HG02973 (cell line): ENCODE measurements at regions not wholly inside any gene's neighbourhood (a gene's known extent, or its start where the extent isn't known, plus 50 kb on each side); places are given as distances from the start of the nearest gene placed in this dataset.

ENCODE experiments used
- ATAC-seq: cut with Tn5 transposase; IDR thresholded peaks from one replicate; pipeline ENCODE4 v1.9.1; 2021; ENCODE audit warnings: moderate library complexity; ENCODE audit not compliant: unreplicated experiment

- ATAC-seq: no peak
Observed at GRCh38 chr3:117774130-117774529, 1064.6 kb downstream of the TUSC7 start.

GRCh38 chr3:117786349-117786748, 1076.8 kb downstream of the TUSC7 start:
- no peak for ATAC-seq

DNA sequence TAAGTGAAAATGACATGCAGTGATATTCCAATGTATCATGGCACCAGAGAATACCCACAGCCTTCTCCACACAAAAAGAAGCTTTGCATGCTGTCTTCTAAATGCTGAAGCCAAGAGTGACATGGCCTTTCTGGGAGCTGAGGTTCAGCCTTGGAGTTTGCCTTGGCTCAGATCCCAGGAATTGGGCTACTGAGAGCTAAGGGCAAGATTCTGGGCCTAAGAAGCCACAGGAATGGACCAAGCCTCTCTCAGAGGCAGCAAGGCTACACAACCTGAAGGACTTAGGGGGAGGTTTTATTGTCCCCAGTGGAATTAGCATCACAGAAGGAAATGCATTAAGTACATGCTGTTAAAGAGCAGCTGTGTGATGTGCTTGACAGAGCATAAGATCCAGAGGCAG, 1078.5 kb downstream of the TUSC7 start:
- no peak for ATAC-seq

DNA sequence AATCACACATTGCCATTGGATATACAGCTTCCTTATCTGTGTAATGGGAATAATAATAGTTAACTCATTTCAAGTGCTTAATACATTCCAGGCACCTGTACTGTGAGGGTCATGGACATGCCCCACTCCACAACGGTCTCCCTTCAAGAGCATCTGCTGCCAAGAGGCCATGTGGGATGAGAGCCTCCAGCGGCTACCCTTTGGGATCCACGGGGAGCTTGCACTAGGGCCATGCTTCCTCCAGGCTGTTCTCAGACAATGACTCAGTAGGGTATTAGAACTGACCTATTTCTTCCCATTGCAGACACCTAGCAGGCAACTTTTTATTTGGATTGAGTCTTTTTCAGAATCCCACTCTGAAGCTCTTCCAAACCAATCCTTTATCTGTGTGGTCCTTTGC, 1078.9 kb downstream of the TUSC7 start:
- no peak for ATAC-seq

- no peak for ATAC-seq
Observed at GRCh38 chr3:117790235-117790987, 1080.8 kb downstream of the TUSC7 start.

- no peak for ATAC-seq
Observed at GRCh38 chr3:117793622-117794265, 1084.2 kb downstream of the TUSC7 start.

DNA sequence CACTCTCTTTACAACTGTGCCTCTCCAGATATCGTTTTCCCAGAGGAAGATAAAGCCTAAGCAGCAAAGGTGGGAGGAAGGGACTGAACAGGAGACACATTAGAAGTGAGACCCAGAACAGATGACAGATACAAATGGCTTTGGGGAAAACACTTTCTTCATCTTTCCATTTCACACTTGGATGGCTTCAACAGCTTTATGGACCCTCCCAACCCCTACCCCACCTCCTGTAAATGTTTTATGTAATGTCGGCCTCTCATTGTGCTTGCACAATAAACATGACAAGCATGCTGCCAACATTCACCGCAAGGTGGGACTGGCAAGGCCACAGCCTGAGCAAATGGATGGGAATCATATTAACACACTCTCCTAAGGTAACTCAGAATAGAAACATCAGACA, 1088.6 kb downstream of the TUSC7 start:
- no peak for ATAC-seq

DNA sequence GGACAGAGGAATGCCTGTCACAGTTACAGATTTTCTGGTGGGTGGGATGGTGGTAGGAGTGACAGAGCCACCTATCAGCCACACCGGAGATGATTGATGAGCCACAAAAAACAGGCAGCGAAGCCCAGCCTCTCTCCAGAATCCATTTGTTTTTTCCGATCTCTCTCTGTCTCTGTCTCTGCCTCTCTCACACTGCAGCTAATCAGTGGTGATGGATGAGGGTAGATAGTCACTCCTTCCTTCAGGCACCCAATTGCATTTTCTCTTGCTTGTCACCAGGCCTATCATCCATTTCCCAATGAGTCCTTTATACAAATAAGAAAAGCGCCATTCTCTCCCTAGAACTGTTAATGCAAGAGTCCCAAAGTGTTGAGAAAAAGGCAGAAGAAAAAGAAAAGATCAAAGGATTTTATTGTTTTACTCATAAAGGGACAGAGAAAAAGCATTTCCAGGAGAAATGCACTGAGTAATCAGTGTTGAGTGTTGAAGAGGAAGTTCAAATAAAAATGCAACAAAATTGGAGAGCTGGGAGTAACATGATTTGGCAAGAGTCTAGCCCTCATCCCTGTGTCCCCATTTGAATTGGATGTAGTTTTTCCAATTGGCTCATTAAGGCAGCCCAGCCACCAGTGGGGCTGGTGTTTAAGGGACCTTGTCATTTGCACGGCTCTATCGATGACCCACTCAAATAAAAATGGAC, 1089.3 kb downstream of the TUSC7 start:
- ATAC-seq: no peak

GRCh38 chr3:117799387-117799735, 1089.8 kb downstream of the TUSC7 start:
- no peak for ATAC-seq

DNA sequence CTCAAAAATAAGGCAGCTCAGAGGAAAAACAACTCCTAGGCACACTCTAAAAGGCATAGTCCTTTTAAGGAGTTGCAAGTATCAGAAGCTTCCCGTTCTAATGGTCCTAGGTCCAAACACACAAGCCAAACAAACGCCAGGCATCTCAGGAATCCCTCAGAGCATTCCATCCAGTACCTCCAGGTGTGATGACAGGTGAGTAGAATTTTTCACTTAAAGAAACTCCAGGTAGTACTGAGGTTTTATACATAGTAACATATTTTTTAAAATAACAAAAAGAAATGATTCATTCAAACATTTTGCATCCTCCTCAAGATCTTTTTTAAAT, 1092.3 kb downstream of the TUSC7 start:
- ATAC-seq: no peak

GRCh38 chr3:117809186-117810081, 1099.9 kb downstream of the TUSC7 start:
- no peak for ATAC-seq

GRCh38 chr3:117811786-117812185, 1102.2 kb downstream of the TUSC7 start:
- ATAC-seq: no peak

- ATAC-seq: no peak
Observed at GRCh38 chr3:117814975-117815374, 1105.4 kb downstream of the TUSC7 start.

GRCh38 chr3:117817103-117817502, 1107.5 kb downstream of the TUSC7 start:
- ATAC-seq: no peak

DNA sequence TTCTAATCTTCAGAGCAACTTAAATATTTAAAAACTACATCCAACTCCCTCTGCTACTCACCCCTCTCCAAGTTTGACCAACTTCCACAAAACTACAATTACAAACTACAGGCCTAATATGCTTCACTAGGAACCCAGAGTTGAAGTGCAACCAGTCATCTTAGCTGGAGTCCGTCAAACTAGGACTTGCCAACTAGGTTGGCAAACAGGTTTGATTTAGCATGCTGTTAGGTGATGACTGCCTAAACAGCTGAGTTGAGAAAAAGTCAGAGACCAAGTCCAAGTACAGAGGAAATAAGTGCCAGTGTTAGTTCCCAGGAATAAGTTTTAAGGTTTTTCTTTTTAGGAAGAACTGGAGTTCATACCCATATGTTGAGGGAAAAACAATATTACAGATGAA, 1109.0 kb downstream of the TUSC7 start:
- no peak for ATAC-seq

- ATAC-seq: no peak
Observed at GRCh38 chr3:117820658-117821299, 1111.2 kb downstream of the TUSC7 start.

- ATAC-seq: no peak
Observed at GRCh38 chr3:117822416-117822815, 1112.8 kb downstream of the TUSC7 start.

DNA sequence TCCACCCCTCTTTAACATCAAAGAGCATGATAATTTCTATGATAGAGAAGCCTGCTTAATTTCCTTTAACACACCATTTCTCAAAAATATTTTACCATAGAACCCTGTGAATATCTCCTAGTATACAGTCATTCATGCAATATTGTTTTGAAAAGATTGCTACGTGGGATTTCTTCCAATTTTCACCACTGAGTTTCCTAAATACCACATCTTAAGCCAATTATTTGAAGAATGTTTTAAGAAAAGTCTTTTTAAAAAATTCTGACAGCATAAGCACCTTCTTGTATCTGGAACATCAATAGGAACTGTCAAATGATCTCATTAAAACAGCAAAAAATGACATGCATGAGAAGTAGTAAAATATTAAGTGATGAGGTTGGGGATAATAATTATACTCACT, 1126.7 kb downstream of the TUSC7 start:
- no peak for ATAC-seq

GRCh38 chr3:117837391-117837790, 1127.8 kb downstream of the TUSC7 start:
- ATAC-seq: no peak

DNA sequence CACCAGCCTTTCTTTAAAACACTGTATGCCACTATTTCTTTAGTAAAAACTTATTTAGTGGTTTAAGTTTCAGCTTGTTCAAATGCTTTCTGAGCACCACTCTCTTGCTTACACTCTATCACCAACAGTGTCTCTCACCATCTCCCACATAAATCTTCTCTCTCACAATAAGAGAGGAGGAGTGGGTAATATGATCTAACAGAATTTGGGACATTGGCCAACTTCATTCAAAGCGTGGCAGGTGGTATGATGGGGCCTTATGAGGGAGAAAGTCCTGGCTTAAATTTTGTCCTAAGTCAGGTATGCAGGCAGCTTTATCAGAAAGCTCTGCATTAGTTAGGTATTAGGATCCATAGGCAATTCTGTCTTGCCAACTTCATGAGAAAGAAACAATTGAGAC, 1132.5 kb downstream of the TUSC7 start:
- no peak for ATAC-seq

- no peak for ATAC-seq
Observed at GRCh38 chr3:117843356-117843755, 1133.8 kb downstream of the TUSC7 start.
